ENCODE measurements at regions not wholly inside any gene's neighbourhood (a gene's known extent, or its start where the extent isn't known, plus 50 kb on each side); places are given as distances from the start of the nearest gene placed in this dataset.

DNA sequence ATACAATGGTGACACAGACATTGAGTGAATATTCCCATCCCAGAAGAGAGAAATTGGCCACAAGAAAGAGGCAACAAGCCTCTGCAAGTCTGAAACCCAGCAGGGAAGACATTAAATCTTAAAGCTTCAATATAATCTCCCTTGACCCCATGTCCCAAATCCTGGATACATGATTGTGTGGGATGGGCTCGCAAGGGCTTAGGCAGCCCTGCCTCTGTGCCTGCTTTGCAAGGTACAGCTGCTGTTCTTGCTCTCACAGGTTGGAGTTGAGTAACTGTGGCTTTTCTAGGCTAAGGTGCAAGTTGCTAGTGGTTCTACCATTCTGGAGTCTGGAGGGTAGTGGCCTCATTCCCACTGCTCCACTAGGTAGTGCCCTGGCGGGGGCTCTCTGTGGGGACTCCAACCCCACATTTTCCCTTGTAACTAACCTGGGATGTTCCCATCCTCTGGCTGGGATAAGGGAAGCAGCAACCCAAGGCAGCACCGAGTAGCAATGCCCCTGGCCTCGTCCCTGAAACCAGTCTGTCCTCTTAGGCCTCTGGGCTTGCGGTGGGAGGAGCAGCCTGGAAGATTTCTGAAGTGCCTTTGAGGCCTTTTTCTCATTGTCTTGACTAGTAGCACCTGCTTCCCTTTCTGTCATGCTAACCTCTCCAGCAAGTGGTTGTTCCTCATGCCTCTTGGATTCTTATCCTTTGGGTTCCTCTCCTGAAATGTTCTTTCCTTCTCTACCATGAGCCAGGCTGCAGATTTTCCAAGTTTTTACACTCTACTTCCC is 90.0 kb downstream of the FAM174B start:
- no peak for DNase-seq

DNA sequence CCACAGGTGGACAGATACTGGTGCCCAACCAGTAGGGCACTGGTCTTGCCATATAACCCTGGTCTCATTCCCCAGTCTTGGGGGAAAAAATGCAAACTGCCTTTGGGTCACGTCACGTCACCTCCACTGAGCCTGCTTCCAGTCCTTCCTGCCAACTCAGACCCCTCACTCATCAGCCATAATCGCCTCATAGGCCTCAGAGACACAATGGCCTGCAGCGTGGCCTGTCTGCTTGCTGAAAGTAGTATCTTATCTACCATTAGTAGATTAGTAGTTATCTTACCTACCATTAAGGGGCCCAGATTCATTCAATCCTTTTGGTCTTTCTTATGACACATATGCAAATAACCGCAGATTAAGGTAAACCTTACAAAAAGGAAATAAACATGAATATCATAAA is 93.8 kb downstream of the FAM174B start:
- no peak for DNase-seq

DNA sequence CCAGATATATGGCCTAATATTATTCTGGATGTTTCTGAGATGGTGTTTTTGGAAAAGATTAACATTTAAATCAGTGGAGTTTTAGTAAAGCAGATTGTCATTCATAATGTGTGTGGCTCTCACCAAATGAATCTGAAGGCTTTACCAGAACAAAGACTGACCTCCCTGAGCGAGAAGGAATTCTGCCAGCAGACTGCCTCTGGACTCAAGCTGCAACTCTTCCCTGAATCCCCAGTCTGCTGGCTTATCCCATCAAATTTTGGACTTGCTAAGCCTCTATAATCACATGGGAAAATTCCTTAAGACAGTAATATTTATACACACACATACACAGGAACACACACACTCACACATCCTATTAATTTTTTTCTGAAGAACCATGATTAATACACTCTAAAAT is 102.3 kb downstream of the FAM174B start:
- DNase-seq = no peak

DNA sequence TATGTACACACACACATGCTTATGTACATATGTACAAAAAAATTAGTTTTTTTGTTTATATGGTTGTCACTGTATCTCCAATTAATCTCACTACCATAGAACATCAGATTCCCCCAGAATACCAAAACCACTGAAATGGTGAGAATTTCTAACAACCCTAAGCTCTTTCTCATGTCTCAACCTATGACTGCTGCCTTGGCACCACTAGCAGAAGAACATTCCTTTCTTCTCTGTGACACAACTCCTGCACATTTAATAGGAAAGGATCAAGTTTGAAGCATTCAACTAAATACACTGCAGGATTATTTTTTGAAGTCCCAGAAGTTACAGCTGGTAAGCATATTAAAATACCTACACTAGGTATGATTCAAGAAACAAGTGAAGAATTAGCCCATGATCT is 109.6 kb downstream of the FAM174B start:
- no peak for DNase-seq

DNA sequence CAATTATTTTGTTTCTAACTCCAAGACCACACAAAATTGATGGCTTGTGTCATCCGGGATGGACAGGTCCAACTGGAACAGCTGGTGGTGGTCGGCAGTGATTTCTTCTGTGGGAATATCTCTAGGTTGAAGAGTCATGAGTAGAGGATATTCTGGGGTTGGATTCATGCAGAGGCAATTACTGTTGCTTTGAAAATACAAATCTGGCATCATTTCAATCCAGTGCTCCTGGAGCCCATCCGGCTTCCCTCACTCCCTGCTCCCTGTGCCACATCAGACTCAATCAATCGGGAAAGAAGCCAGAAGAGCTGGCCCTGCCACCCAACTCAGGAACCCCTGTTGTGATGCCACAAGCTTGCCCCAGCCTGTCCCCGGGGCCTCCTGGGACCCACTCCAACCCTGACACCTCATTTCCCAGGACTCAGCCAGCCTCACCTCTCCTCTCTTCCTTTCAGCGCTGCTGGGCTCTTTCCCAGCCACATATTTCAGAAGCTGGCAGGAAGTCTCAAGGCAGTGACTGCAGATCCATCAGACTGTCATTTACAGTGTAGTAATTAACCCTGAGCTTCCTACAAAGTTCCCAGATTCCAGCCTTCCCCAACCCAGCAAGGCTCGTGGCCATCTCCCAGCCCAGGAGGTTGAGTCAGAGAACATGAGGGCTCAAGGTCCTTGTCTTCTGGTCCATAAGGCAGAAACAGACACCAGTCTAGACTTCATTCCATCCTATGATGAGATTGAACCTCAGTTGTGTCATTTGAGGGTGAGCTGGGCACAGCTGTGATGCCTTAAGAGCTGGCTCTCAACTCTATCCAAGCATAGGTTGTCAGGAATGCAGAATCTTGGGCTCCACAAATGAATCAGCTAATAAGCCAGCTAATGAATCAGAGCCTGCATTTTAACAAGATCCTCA is 114.0 kb downstream of the FAM174B start:
- DNase-seq = no peak

DNA sequence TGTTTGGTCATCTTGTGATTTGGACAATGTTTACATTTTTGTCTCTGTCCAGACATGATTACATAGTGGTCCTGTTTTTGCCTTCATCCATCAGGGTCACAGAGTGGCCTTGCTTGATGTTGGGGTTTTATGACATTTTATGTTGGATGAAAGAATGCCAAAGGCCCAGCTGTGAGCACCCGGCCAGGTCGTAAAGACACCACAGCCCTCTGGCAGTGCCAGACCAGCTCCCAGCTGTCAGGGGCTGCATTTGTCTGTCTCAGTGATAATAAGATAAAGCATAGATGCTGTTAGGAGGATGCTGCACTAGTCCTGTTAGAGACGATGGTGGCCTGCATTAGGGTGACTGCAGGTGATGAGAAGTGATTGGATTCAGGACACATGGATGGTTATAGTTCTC is 117.5 kb downstream of the FAM174B start:
- no peak for DNase-seq

DNA sequence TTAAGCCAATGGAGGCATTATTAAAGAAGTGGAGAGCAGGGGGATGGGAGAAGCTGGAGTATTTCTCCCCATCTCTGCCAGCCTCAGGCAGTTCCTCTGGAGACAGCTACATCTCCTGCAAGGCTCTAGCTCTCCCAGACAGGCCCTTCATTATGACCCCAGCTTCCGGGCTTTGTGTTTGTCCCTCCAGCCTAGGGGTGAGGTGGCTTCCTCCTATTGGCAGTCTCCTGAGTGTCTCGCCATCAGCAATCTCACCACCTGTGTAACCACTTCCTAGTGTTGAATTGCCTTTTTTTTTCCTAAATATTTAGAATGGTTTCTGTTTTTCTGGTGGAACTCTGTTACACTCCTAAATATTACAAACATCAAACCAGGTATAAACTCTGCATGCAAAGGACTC is 122.3 kb downstream of the FAM174B start:
- no peak for DNase-seq

DNA sequence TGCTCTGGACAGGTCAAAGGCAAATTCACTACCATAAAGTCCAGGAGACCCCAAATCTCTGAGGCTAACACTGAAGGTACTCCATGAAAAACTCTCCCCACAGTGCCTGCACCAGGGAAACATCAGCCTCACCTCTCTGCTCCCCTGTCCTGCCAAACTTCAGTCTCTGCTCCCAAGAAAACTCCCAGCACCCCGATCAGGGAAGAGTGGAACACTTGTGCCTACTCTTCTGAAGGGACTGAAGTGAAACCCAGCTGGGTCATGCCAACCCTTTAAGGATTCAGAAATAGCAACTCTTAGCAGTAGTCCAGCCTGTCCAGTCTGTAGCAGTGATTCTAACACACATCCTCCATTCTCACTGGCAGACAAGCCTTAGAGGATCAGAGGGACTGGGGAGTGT is 124.2 kb downstream of the FAM174B start:
- DNase-seq = no peak

DNA sequence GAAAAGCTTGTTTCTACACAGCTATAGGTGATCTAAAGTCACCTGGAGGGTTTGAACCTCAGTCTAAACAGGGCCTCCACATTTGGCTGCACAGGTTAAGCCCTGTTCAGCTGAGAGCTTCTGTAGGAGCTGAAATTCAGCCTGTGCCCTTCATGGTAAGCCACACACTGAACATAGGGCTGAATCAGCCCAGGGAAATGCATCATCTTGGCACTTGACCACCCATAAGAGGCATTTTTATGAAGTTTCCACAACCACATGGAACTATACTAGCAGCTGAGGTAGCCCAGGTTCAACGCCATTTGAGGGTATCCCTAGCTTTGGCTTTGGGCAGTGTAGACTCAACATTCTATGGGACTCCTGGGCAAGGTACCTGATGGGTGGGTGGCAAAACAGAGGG is 126.8 kb downstream of the FAM174B start:
- DNase-seq = no peak

DNA sequence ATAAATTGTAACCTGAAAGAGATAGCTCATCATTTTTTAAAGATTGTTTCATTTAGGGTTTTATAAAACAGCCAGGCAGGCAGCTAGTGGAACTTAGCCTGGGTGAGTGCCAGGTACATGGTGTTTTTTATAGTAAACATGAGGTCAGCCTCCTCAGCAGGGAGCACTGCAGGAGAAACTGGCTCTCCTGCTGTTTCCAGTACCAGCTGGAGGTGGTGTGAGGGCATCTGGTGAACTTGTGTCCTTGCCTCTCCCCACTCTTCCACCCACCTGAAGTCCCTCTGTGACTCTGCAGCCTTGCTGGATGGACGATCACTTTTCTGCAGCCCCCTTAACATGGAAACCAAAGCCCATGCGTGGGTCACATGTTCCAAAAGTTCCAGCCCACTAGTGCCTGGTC is 128.4 kb downstream of the FAM174B start:
- DNase-seq = no peak

DNA sequence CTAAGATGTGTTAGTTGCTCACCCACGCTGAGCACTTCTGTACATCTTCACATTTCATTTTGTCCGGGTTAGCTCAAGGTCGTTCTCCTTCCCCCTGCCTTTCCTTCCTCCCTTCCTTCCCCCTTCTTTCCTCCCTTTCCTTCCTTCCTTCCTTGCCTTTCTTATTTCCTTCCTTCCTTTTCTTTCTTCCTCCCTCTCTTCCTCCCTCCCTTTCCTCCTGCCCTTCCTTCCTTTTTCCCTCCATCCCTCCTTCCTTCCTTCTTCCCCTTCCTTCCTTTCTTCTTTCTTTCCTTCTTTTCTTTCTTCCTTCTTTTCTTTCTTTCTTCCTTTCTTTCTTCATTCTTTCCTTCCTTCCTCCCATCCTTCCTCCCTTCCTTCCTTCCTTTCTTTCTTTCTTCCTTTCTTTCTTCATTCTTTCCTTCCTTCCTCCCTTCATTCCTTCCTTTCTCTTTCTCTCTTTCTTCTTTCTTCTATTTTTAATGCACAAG is 129.8 kb downstream of the FAM174B start:
- no peak for DNase-seq

DNA sequence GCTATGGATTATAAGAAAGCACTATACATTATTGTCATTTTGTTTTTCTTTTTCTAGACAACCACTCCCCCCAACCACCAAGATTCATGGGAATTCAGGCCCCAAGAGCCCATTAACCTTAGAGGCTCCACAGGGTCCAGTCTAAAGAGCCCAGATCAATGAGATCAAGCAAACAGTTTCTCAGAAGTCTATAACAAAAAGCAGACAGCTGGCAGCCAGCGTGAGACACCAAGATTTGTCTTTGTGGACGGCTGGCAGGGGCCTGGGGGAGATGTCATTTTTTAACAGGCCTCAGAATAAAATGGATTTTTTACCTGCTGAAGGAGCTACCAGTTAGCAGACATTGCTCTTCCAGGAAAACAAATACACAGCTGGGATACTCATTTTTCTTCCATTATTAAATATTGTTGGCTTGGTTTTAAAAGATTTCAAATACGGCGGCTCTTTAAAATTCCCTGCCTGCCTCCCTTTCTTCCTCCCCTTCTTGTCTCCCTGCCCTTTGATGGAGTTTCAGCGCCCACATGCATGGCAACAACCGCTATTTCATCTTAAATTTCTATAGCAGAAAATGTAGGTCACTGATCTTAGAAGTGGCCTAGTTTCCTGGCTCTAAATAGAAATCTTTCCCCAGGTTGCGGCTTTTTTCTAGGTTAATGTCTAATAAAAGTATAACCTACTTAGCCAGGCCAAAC is 130.6 kb downstream of the FAM174B start:
- no peak for DNase-seq

DNA sequence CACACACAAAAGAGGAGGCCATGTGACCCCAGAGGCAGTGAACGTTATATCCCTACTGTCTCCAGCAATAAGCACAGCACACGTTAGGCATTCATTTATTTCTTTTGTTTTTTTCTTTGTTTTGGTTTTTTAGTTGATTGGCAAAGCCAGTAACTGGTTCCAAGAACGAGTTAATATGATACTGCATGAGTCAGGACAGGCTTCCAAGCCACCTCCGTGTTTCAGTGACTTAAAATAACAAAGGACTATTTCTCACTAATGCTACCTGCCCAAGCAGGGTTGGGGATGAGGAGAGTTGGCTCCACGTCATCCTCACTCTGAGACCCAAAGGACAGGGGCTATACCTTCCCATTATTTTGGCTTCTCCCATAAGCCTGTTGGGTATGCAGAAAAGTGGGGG is 130.5 kb downstream of the ST8SIA2 start:
- no peak for DNase-seq

DNA sequence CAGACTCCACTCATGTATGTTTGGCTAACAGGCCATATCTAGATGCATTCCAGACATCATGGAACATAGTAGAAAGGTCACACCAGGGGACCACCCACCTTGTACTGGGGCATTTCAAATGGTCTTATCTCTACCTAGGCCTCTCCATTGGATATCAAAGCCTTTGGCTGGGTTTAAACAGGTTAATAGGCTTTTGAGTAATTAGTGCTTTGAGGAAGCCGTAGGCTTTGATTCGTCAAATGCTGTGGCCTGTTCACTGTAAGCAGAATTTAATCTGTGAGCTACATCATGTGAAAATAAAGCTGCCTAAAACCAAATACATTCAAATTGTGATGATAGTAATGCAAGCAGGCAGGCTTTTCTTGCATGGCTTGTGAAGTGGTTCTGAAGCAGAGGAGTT is 129.5 kb downstream of the ST8SIA2 start:
- DNase-seq = no peak

DNA sequence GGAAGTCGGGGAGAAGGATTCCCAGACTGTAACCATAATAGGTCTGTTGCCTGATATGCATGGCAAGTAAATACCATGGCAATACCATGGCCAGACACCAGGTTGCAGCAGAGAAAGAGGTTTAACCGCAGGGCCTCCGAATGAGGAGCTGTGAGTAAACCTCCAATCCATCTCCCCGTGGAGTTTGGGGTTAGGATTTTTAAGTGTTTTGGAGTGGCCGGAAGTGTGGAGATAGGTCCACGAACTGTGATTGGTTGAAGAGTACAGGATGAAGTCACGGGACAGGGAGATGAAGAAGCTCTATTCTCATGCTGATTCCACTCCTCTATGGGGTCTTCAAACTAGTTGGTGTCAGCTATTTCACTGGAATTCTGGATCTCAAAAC is 127.9 kb downstream of the ST8SIA2 start:
- peak; percentile 17 to 32 for DNase-seq

DNA sequence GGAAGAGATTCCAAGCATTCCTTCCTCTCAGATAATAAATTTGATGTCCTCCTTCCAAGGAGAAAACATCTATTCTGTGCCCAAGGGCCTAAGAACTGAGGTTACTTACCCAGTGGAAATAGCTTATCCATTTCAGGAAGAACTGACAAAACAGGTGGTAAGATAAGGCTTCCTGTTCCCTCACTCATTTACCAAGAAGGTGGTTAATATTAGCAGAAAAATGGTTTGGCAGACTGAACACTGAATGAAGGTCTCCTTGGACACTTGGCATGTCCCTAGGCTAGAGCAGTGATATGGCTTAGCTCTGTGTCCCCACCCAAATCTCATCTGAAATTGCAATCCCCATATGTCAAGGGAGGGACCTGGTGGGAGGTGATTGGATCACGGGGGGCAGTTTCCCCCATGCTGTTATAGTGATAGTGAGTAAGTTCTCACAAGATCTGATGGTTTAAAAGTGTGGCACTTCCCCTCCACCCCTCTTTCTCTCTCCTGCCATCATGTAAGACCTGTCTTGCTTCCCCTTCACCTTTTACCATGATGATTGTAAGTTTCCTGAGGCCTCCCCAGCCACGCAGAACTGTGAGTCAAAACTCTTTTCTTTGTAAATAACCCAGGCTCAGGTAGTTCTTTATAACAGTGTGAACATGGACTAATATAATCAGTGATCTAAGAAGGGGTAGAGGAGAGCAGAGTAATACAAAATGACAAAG is 127.4 kb downstream of the ST8SIA2 start:
- DNase-seq = no peak

DNA sequence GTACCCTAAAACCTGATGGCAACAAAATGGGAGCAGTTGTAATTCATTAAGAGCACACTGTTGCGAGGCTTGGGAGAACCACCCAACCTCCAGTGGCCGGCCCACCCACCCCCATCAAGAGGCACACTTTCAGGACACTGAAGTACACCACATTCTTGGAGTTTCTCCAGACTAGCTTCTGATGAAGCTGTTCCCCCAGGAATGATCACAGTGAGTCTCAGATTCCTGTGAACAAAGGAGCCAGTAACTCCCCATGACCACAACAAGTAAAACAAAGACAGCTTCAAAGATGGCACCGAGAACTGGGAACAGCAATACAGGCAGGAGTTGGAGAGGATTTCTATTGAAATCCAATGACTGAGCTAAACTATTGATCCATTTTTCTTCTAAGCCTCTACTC is 126.0 kb downstream of the ST8SIA2 start:
- no peak for DNase-seq
